ENCODE measurements at regions not wholly inside any gene's neighbourhood (a gene's known extent, or its start where the extent isn't known, plus 50 kb on each side); places are given as distances from the start of the nearest gene placed in this dataset.

- Histone ChIP-seq H3K9me1 (ENCODE audit: control insufficient read depth, extremely low read depth, insufficient read depth, low read length) (no peaks in the 10 kb centered on the region), H3K4me1 (ENCODE audit: control insufficient read depth, extremely low read depth, insufficient read depth, low read length) (no peaks in the 10 kb centered on the region), H2AFZ (ENCODE audit: control insufficient read depth, low read length) (no peak overlapping the region), H3K9ac (ENCODE audit: control insufficient read depth, extremely low read depth, insufficient read depth, low read length) (no peak overlapping the region), H3K9me3 (ENCODE audit: control insufficient read depth, low read depth, low read length) (no peaks in the 10 kb centered on the region), H3K79me2 (ENCODE audit: control insufficient read depth, insufficient read depth, low read length) (no peaks in the 10 kb centered on the region), H3K4me2 (ENCODE audit: control insufficient read depth, extremely low read depth, insufficient read depth, low read depth, low read length) (no peak overlapping the region), H3K27me3 (ENCODE audit: control insufficient read depth, extremely low read depth, insufficient read depth, low read length) (no peaks in the 10 kb centered on the region), H4K20me1 (ENCODE audit: control insufficient read depth, extremely low read depth, insufficient read depth, low read length) (no peaks in the 10 kb centered on the region), H3K27ac (ENCODE audit: control insufficient read depth, insufficient read depth, low read length) (no peak overlapping the region), H3K36me3 (ENCODE audit: control insufficient read depth in 2 of 2, extremely low read depth in 1 of 2, insufficient read depth in 2 of 2, low read length in 2 of 2) (no peaks in the 10 kb centered on the region), H3K4me3 (ENCODE audit: control insufficient read depth in 2 of 3, extremely low read depth in 1 of 3, insufficient read depth in 2 of 3, low read depth in 1 of 3, low read length in 3 of 3) (no peak overlapping the region)
- dilution Hi-C loops (cut with MboI; ENCODE audit: extremely low pct_ligation_motif_present, low sequenced_read_pairs) = no loop called here
- TF ChIP-seq EZH2 (IDR thresholded peaks at IDR 0.05; ENCODE audit: low read length) = no peak
- TF ChIP-seq CTCF (optimal IDR thresholded peaks at IDR 0.05 in 1 of 3, IDR thresholded peaks at IDR 0.05 in 1 of 3, conservative IDR thresholded peaks at IDR 0.05 in 1 of 3; ENCODE audit: extremely low read depth in 1 of 3, insufficient read depth in 2 of 3, low read length in 3 of 3) = no peak
- DNase-seq (ENCODE audit: low read depth, low spot score) (no peak), FAIRE-seq (no peak)
Measured at GRCh38 chr13:21822029-21822428, 151.2 kb downstream of the FGF9 start.

GRCh38 chr13:21823416-21823815 is 152.5 kb downstream of the FGF9 start:
- FAIRE-seq = no peak
- Histone ChIP-seq H3K4me2 (ENCODE audit: control insufficient read depth, extremely low read depth, insufficient read depth, low read depth, low read length) (no peak overlapping the region), H4K20me1 (ENCODE audit: control insufficient read depth, extremely low read depth, insufficient read depth, low read length) (no peaks in the 10 kb centered on the region), H3K4me1 (ENCODE audit: control insufficient read depth, extremely low read depth, insufficient read depth, low read length) (no peaks in the 10 kb centered on the region), H3K4me3 (ENCODE audit: control insufficient read depth in 2 of 3, extremely low read depth in 1 of 3, insufficient read depth in 2 of 3, low read depth in 1 of 3, low read length in 3 of 3) (no peak overlapping the region), H3K9me1 (ENCODE audit: control insufficient read depth, extremely low read depth, insufficient read depth, low read length) (no peaks in the 10 kb centered on the region), H3K9ac (ENCODE audit: control insufficient read depth, extremely low read depth, insufficient read depth, low read length) (no peak overlapping the region), H3K27ac (ENCODE audit: control insufficient read depth, insufficient read depth, low read length) (no peak overlapping the region), H3K27me3 (ENCODE audit: control insufficient read depth, extremely low read depth, insufficient read depth, low read length) (no peaks in the 10 kb centered on the region), H3K36me3 (ENCODE audit: control insufficient read depth in 2 of 2, extremely low read depth in 1 of 2, insufficient read depth in 2 of 2, low read length in 2 of 2) (no peaks in the 10 kb centered on the region), H3K79me2 (ENCODE audit: control insufficient read depth, insufficient read depth, low read length) (no peaks in the 10 kb centered on the region), H3K9me3 (ENCODE audit: control insufficient read depth, low read depth, low read length) (no peaks in the 10 kb centered on the region), H2AFZ (ENCODE audit: control insufficient read depth, low read length) (no peak overlapping the region)
- DNase-seq (ENCODE audit: low read depth, low spot score) = no peak
- dilution Hi-C loops (cut with MboI; ENCODE audit: extremely low pct_ligation_motif_present, low sequenced_read_pairs) = no loop called here
- no peak for TF ChIP-seq EZH2 (IDR thresholded peaks at IDR 0.05; ENCODE audit: low read length)
- no peak for TF ChIP-seq CTCF (optimal IDR thresholded peaks at IDR 0.05 in 1 of 3, IDR thresholded peaks at IDR 0.05 in 1 of 3, conservative IDR thresholded peaks at IDR 0.05 in 1 of 3; ENCODE audit: extremely low read depth in 1 of 3, insufficient read depth in 2 of 3, low read length in 3 of 3)

Data from keratinocyte (primary cell).